NCI-H1436 (cell line): ENCODE measurements at regions not wholly inside any gene's neighbourhood (a gene's known extent, or its start where the extent isn't known, plus 50 kb on each side); places are given as distances from the start of the nearest gene placed in this dataset.

Experiments used
- DNase-seq: peaks from one replicate; lab custom pipeline; 2025; lab: John Stamatoyannopoulos, UW

GRCh38 chr4:89665662-89666061, 171.3 kb downstream of the SNCA start:
- no peak for DNase-seq

GRCh38 chr4:89664521-89664920, 172.4 kb downstream of the SNCA start:
- no peak for DNase-seq

GRCh38 chr4:89661173-89661899, 175.6 kb downstream of the SNCA start:
- no peak for DNase-seq

- no peak for DNase-seq
Measured at GRCh38 chr4:89660444-89661172, 176.4 kb downstream of the SNCA start.

GRCh38 chr4:89658701-89659024, 178.3 kb downstream of the SNCA start:
- DNase-seq = no peak

- DNase-seq = no peak
Measured at GRCh38 chr4:89657931-89658700, 178.8 kb downstream of the SNCA start.

- DNase-seq = no peak
Measured at GRCh38 chr4:89653012-89653411, 183.9 kb downstream of the SNCA start.

DNA sequence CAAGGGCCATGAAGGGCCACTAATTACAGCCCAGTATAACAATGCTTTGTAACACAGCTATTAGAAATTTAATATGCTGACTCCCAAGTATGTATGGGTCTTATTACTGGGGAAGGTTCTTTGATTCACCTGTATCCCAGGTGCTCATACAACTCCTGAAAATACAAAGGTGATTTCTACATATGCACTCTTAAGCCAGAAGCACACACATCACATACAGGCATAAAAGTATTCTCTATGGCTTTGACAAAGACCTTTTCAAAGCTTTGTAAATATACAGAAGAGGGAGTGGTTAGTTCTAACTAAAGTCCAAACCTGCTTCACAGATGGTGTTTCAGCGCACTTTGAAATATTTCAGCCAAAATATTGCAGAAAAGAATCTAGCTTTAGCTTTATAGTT, 191.5 kb downstream of the SNCA start:
- peak; percentile 1 for DNase-seq

DNA sequence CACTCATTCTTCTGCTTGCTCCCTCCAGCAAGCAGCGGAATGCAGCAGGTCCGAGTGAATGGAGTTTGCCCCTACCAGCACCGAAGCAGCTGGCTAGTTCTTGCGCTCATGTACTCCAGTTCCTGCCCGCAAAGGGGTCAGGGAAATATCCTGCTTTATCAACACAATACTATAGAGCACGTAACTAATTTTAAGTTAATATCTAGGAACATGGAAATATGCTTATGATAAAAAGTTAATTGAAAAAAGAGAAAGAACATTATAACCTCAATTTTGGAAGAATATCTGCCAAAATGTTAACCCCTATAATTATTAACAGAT, 195.6 kb downstream of the SNCA start:
- no peak for DNase-seq

DNA sequence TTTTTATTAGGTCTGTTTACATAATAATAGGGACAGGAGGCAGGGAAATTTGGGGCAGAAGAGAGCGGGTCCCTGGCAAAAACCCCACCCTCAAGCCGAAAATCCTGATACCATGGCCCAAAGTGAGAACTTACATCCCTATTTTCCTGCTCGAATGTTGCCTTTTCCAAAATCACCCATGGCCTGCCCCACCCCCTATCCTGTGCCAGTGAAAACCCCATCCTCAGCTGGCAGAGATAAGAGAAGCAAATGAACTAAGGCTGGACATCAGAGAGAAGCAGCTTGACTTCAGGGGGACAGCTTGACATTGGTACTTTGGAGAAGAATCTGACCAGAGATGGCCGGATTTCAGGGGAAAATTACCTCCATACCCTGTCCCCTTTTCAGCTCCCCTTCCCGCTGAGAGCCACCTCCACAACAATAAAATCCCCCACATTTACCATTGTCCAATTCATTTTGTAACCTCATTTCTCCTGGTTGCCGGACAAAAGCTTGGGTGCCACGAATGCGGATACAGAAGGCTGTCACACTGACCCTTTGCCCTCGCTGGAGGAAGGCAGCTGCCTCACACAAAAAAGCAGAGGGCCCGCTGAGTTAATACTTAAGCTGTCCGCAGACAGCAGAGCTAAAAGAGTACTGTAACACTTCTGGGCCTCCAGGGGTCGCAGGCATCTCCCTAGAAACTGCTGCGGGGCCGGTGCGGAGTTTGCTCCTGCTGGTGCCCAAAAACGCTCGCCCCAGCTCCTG, 196.2 kb downstream of the SNCA start:
- DNase-seq = no peak

- DNase-seq = no peak
Measured at GRCh38 chr4:89639395-89639794, 197.6 kb downstream of the SNCA start.

DNA sequence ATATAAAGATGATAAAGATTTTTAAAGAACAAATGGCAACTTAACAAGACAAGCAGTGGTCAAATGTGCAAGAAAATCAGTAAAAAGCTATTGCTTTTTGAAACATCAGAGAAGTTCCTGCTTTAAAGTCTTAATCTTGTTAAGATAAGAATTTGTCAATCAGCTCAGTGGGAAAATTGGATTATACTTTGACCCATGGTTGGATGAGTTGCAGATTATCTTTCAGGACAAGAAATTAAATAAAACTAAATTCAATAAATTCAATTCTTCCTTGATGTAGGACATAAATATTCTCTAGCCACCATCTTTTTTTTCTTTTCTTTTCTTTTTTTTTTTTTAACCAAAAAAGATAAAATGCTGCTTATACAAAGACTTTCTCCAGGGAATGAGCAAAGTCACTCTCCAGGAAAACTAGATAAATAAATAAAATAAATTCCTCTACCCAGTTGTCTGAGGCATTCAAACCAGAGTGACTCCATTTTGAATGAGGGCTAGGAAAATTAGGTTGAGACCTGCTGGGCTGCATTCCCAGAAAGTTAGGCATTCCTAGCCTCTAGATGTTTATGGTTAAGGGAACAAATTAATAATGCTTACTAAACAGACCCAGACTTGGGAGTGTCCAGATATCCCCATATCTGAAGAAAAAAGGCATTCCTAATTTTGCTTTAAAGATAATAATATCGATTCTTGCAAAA, 211.2 kb downstream of the SNCA start:
- DNase-seq = no peak

GRCh38 chr4:89619206-89619962, 217.6 kb downstream of the SNCA start:
- DNase-seq = no peak

GRCh38 chr4:89618151-89618550, 218.8 kb downstream of the SNCA start:
- no peak for DNase-seq

- no peak for DNase-seq
Measured at GRCh38 chr4:89617317-89617716, 219.6 kb downstream of the SNCA start.

DNA sequence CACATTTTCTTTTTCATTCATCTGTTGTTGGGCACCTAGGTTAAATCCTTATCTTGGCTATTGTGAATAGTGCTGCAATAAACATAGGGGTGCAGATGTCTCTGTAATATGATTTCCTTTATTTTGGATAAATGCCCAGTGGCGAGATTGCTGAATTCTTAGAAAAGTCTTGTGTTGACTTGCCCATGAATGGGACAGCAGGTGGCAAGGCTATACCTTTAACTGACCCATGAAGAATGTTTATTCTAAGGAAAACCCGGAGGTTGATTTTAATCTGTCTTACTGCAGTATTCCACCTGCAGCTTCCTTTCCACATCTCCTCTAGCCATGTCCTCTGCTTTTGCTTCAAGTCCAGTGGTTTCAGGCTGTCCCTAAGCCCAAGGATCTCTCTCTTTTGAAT, 220.6 kb downstream of the SNCA start:
- DNase-seq = no peak

- DNase-seq = no peak
Measured at GRCh38 chr4:89615051-89615450, 221.9 kb downstream of the SNCA start.

DNA sequence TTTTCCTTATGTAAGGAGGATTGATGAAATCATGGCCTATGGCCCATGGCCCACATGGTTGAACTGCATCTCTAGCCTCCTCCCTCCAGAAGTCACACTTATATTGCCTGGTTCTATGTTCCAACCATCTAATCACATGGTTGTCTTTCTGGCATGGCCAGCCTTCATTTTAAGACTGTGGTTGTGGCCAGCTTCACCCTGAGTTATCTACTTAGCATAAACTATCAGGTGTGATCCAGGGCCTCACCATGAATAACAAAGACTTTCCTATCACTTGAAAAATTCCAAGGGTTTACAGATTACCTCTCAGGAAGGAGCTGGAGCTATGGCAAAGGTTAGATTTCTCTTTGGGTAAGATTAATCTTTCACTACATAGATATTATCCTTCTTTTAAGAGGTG, 222.8 kb downstream of the SNCA start:
- DNase-seq = no peak

DNA sequence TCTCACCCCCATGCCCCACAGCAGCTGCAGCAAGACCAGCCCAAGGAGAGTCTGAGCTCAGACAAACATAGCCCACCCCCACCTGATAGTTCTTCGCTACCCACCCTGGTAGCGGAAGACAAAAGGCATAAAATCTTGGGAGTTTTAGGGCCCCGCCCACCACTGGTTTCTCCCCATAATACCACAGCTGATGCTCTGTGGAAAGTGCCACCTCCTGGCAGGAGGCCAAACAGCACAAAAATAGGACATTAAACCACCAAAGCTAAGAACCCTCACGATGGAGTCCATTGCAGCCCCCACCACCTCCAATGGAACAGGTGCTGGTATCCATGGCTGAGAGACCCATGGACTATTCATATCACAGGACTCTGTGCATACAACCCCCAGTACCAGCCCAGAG, 226.7 kb downstream of the SNCA start:
- no peak for DNase-seq

DNA sequence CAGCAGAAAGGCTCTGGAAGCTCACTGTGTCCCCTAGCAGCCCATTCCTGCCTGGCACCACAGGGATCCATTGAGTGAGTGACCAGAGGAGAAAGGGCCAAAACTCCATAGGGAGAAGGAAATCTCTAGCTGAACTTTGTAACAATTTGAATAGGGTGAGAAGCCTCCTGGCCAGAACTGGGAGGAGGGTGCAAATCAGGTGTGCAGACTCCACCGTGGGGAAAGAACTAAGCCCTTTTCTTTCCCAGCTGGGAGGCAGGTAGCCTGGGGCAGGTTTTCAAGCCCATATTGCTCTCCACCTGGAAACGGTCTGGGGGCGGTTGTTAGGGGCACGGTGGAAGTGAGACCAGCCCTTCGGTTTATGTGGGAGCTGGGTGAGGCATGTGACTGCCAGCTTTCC, 227.2 kb downstream of the SNCA start:
- DNase-seq = no peak

DNA sequence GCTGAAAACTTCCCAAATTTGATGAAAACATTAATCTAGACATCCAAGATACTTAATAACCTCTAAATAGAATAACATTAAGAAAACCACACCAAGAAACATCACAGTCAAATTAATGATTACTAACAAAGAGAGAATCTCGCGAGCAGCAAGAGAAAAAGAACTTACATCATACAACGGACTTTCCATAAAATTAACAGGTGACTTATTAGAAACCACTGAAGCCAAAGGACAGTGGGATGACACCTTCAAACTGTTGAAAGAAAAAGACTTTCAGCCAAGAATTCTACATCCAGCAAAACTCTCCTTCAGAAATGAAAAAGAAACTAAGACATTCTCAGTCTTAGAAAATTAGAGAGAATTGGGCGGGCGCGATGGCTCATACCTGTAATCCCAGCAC, 232.0 kb downstream of the SNCA start:
- no peak for DNase-seq
